HEK293T (cell line): ENCODE measurements at regions not wholly inside any gene's neighbourhood (a gene's known extent, or its start where the extent isn't known, plus 50 kb on each side); places are given as distances from the start of the nearest gene placed in this dataset.

Source experiments
- CTCF ChIA-PET: fragments of 350-600 bp; formaldehyde crosslinking; extraction: SDS; loops from one replicate; lab custom pipeline; 2021; ENCODE audit warnings: antibody characterized with exemption, inconsistent platforms; lab: Yijun Ruan, JAX
- POLR2A ChIA-PET: fragments of 350-600 bp; formaldehyde crosslinking; extraction: SDS; loops from one replicate; lab custom pipeline; 2020; ENCODE audit warnings: antibody characterized with exemption, inconsistent platforms; lab: Yijun Ruan, JAX
- DNase-seq: peaks from one replicate; pipeline ENCODE4 v3.0.0; 2012; ENCODE audit warnings: mixed read lengths; ENCODE audit errors: extremely low spot score
- ARNT ChIP-seq: fragments of 450-650 bp; IDR thresholded peaks from 2 replicates; pipeline ENCODE4 v1.6.1; 2017; ENCODE audit warnings: mild to moderate bottlenecking
- BHLHE40 ChIP-seq: fragments of 450-650 bp; IDR thresholded peaks from 2 replicates; pipeline ENCODE4 v1.6.1; 2016; ENCODE audit warnings: mild to moderate bottlenecking, moderate library complexity, borderline replicate concordance
- CTBP1 ChIP-seq: fragments of 450-650 bp; IDR thresholded peaks from 2 replicates; pipeline ENCODE4 v1.6.1; 2016; ENCODE audit warnings: borderline replicate concordance
- ELF4 ChIP-seq: fragments of 450-650 bp; IDR thresholded peaks from 2 replicates; pipeline ENCODE4 v1.6.1; 2017; ENCODE audit warnings: antibody characterized with exemption
- FOXA1 ChIP-seq: fragments of 450-650 bp; IDR thresholded peaks from 2 replicates; pipeline ENCODE4 v1.6.1; 2016; ENCODE audit warnings: mild to moderate bottlenecking
- FOXK2 ChIP-seq: fragments of 450-650 bp; IDR thresholded peaks from 2 replicates; pipeline ENCODE4 v1.6.1; 2016; ENCODE audit warnings: mild to moderate bottlenecking
- FOXM1 ChIP-seq: fragments of 450-650 bp; IDR thresholded peaks from 2 replicates; pipeline ENCODE4 v1.6.1; 2017; ENCODE audit warnings: mild to moderate bottlenecking, borderline replicate concordance
- HDGF ChIP-seq: fragments of 450-650 bp; IDR thresholded peaks from 2 replicates; pipeline ENCODE4 v1.6.1; 2017; ENCODE audit warnings: antibody characterized with exemption, borderline replicate concordance
- L3MBTL2 ChIP-seq: fragments of 450-650 bp; conservative IDR thresholded peaks from 2 replicates; pipeline ENCODE4 v1.6.1; 2016; ENCODE audit warnings: mild to moderate bottlenecking
- LEF1 ChIP-seq: fragments of 450-650 bp; IDR thresholded peaks from 2 replicates; pipeline ENCODE4 v1.6.1; 2017; ENCODE audit warnings: mild to moderate bottlenecking, borderline replicate concordance
- NFRKB ChIP-seq: fragments of 450-650 bp; IDR thresholded peaks from 2 replicates; pipeline ENCODE4 v1.6.1; 2016; ENCODE audit warnings: mild to moderate bottlenecking, moderate library complexity
- PKNOX1 ChIP-seq: fragments of 450-650 bp; IDR thresholded peaks from 2 replicates; pipeline ENCODE4 v1.6.1; 2016
- SP1 ChIP-seq: fragments of 450-650 bp; IDR thresholded peaks from 2 replicates; pipeline ENCODE4 v1.6.1; 2017
- SUZ12 ChIP-seq: fragments of 450-650 bp; IDR thresholded peaks from 2 replicates; pipeline ENCODE4 v1.6.1; 2016; ENCODE audit warnings: mild to moderate bottlenecking
- TARDBP ChIP-seq: fragments of 450-650 bp; IDR thresholded peaks from 2 replicates; pipeline ENCODE4 v1.6.1; 2016
- ZNF384 ChIP-seq: fragments of 450-650 bp; IDR thresholded peaks from 2 replicates; pipeline ENCODE4 v1.6.1; 2016

GRCh38 chr1:60564916-60565750, 491.6 kb upstream of the C1orf87 start:
- TF ChIP-seq L3MBTL2, result no peak
- TF ChIP-seq PKNOX1, result no peak
- no peak for TF ChIP-seq SUZ12
- TF ChIP-seq FOXA1, result no peak
- no peak for TF ChIP-seq NFRKB
- no peak for TF ChIP-seq ARNT
- TF ChIP-seq LEF1, result no peak
- TF ChIP-seq CTBP1, result no peak
- no peak for TF ChIP-seq ZNF384
- no peak for TF ChIP-seq HDGF
- TF ChIP-seq SP1, result no peak
- TF ChIP-seq BHLHE40, result no peak
- TF ChIP-seq ELF4, result no peak
- TF ChIP-seq TARDBP, result no peak
- no peak for TF ChIP-seq FOXM1
- no peak for TF ChIP-seq FOXK2
- CTCF ChIA-PET, result no interaction called here
- DNase-seq, result no peak
- POLR2A ChIA-PET, result no interaction called here

GRCh38 chr1:60563777-60564535, 490.4 kb upstream of the C1orf87 start:
- CTCF ChIA-PET, result no interaction called here
- no peak for DNase-seq
- TF ChIP-seq HDGF (no peak), FOXK2 (no peak), PKNOX1 (no peak), TARDBP (no peak), FOXM1 (no peak), LEF1 (no peak)
- POLR2A ChIA-PET, result no interaction called here

- ChIA-PET POLR2A (no interaction called here), CTCF (no interaction called here)
- DNase-seq, result no peak
- TF ChIP-seq LEF1 (no peak), BHLHE40 (no peak), TARDBP (no peak), HDGF (no peak), SP1 (no peak)
Observed at GRCh38 chr1:60562740-60563139, 489.2 kb upstream of the C1orf87 start.

GRCh38 chr1:60560701-60561100, 487.1 kb upstream of the C1orf87 start:
- no peak for DNase-seq
- ChIA-PET POLR2A (no interaction called here), CTCF (no interaction called here)
- no peak for TF ChIP-seq CTBP1
- TF ChIP-seq FOXK2, result no peak
- TF ChIP-seq FOXM1, result no peak
- no peak for TF ChIP-seq ZNF384
- no peak for TF ChIP-seq LEF1
- TF ChIP-seq TARDBP, result no peak
- no peak for TF ChIP-seq SUZ12
- no peak for TF ChIP-seq ARNT
- no peak for TF ChIP-seq PKNOX1
- no peak for TF ChIP-seq FOXA1
- no peak for TF ChIP-seq HDGF
- TF ChIP-seq L3MBTL2, result no peak

GRCh38 chr1:60558236-60558635, 484.7 kb upstream of the C1orf87 start:
- DNase-seq, result no peak

More at GRCh38 chr1:60558236-60558635, 484.7 kb upstream of the C1orf87 start:
- CTCF ChIA-PET, result no interaction called here
- TF ChIP-seq SP1 (no peak), L3MBTL2 (no peak), TARDBP (no peak), FOXK2 (no peak), LEF1 (no peak), FOXM1 (no peak), PKNOX1 (no peak), NFRKB (no peak), ZNF384 (no peak), HDGF (no peak), SUZ12 (no peak), FOXA1 (no peak)
- POLR2A ChIA-PET, result no interaction called here
